ENCODE measurements at regions not wholly inside any gene's neighbourhood (a gene's known extent, or its start where the extent isn't known, plus 50 kb on each side); places are given as distances from the start of the nearest gene placed in this dataset.

DNA sequence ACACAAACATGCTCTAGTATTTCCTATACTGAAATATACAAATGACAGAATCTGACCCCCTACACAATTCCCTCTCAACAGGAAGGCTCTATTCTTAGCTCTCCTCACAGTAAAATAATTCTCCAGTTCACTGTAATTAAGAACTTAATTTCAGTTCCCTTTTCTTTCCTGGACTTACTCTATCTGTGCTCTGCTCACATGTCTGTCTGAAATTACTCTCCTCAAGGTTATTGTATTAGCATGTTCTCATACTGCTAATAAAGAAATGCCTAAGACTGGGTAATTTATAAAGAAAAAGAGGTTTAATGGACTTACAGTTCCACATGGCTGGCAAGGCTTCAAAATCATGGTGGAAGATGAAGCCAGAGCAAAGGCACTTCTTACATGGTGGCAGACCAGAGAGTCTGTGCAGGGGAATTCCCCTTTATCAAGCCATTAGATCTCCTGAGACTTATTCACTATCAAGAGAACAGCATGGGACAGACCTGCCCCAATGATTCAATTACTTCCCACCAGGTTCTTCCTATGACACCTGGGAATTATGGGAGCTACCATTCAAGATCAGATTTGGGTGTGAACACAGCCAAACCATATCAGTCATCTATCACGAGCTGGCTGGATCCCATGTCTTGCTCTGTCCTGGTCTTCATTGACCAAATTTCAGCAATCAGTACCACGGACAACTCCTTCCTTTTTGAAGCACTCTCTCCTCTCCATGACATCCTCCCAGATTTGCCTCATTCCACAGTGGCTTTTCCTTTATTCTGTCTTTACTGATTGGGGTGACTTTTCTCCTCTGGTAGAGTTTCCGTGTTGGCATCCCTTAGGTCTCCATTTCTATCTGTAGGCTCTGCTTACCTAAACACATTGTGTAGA is 110.9 kb downstream of the GALR1 start:
- no peak for TF ChIP-seq CTCF (conservative IDR thresholded peaks at IDR 0.05; ENCODE audit: low read depth, low read length)
- H3K4me3 ChIP-seq (ENCODE audit: low read depth, low read length): no peak overlapping the region
- DNase-seq (ENCODE audit: low read depth): no peak

DNA sequence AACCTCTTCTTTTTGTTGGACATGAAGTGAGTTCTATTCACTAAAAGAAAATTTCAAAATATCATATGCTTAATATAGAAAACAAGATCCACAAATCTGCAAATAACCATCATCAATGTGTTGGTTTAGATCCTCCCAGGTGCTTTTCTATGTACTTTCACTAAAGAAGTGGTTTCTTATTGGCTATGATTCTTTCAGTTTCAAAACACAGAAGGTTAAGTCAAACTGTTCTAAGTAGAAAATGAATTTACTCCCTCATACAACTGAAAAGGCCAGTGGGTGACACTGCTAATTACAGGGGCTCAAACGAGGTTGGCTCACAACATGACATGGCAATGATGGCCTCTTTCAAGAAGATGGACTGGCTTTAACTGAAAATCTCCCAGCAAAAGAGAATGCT is 111.7 kb downstream of the GALR1 start:
- no peak for TF ChIP-seq CTCF (conservative IDR thresholded peaks at IDR 0.05; ENCODE audit: low read depth, low read length)
- no peak for DNase-seq (ENCODE audit: low read depth)
- no peak overlapping the region for H3K4me3 ChIP-seq (ENCODE audit: low read depth, low read length)

DNA sequence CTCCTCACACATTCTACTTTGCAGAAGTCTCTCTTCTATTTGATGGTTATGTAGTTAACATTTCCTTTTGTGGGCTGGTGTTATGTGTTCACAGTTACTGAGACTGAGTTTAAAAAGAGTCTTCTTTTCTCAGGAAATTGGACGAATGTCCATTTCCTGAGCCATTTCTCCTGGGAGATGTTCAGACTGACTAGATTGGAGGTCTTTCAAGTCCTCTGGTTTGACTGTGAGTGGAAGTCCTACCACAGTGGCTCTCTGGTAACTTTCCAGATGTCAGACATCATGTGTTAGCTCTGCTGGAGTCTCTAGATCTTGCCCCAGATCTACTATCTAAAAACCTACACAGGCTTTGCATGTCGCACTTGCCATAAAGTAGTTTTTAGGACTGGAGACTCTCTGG is 116.0 kb downstream of the GALR1 start:
- no peak for TF ChIP-seq CTCF (conservative IDR thresholded peaks at IDR 0.05; ENCODE audit: low read depth, low read length)
- H3K4me3 ChIP-seq (ENCODE audit: low read depth, low read length): no peak overlapping the region
- no peak for DNase-seq (ENCODE audit: low read depth)

GRCh38 chr18:77366067-77366719 is 116.5 kb downstream of the GALR1 start:
- DNase-seq (ENCODE audit: low read depth): no peak
- no peak overlapping the region for H3K4me3 ChIP-seq (ENCODE audit: low read depth, low read length)
- no peak for TF ChIP-seq CTCF (conservative IDR thresholded peaks at IDR 0.05; ENCODE audit: low read depth, low read length)

DNA sequence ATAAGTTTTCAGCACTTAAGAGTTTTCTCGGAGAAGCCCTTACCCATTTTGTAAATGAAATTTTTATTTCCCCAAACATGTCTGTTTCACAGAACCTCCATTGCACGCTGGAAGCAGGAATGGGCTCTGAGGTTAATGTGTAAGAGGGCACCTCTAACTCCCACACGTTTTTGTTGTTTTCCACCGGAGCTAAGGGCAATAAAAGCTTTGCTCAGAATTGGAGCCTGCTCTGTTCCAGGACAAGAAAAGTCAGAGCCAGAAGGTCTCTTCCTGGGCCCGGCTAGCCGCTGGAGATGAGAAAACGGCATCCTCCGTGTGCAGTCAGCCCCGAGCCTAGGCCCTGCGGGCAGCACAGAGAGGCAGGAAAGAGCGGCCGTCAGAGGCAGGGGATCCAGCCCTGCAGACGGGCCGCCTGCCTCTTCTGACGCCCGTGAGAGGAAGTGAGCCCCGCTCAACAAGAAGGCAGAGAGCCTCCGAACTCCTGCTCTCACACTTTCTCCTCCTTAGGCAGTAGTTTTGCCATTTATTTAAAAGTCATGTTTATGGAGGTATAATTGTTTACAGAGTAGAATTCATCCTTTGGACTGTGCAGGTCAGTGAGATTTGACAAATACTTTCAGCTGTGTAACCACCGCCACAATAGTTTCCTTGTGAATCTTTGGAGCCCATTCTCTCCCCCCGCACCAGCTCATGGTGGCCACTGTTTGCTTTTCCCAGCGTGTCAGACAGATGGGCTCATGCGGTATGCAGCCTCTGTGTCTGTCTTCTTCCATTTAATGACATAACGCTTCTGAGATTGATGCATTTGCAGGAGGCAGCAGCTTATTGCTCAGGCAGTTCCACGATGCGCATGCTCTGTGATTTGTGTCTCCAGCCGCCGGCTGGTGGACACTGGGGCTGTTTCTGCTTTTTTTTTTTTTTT is 117.3 kb downstream of the GALR1 start:
- peak overlapping the region; percentile 28 for H3K4me3 ChIP-seq (ENCODE audit: low read depth, low read length)
- no peak for TF ChIP-seq CTCF (conservative IDR thresholded peaks at IDR 0.05; ENCODE audit: low read depth, low read length)
- DNase-seq (ENCODE audit: low read depth): no peak

DNA sequence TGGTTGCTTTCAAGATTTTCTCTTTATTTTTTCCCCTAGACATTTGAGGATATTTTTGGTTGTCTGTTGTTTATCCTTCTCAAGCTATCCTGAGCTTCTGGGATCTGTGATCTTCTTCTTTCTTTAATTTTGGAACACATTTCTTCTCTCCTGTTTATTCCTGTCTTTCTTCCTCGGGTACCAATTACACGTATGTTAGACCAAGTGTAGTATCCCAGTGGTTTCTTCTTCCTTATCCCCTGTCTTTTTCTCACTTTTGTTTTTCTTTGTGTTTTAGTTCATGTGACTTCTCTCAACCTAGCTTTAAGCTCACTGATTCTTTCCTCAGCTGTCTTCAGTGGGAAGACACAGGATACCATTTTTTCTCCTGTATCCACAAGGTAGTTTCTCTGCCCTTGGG is 120.0 kb downstream of the GALR1 start:
- H3K4me3 ChIP-seq (ENCODE audit: low read depth, low read length): no peak overlapping the region
- DNase-seq (ENCODE audit: low read depth): no peak
- no peak for TF ChIP-seq CTCF (conservative IDR thresholded peaks at IDR 0.05; ENCODE audit: low read depth, low read length)
